Cardiac septum (tissue), 1 donor: ENCODE measurements at regions not wholly inside any gene's neighbourhood (a gene's known extent, or its start where the extent isn't known, plus 50 kb on each side); places are given as distances from the start of the nearest gene placed in this dataset.

ENCODE experiments used
- DNase-seq: peaks from one replicate; pipeline ENCODE4 v3.0.0-alpha.2; 2020; ENCODE audit warnings: low spot score
- intact Hi-C: fragments of 100-400 bp; cut with DNase I; formaldehyde crosslinking; loops from one replicate; pipeline ENCODE4 v1.14.0; 2022
- donor health status: DM: no; HTN: no; CAD: no.

DNA sequence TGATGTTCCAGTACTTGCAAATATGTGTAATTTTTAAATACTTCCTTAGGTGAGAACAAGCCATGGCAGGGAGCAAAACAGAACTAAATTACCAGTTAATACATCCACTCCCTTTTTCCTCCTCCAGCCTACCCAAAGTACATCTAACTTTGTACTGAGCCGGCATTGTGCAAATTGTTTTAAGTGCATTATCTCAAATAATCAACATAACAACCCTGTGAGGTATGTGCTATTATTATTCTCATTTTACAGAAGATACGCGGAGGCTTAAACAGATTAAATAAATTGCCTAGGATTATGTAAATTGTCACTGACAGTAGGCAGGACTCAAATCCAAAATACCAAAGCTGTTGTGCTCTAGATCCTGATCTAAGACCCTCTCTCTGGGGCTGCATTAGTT is 55.5 kb upstream of the KLF4 start:
- intact Hi-C loops, result no loop called here
- no peak for DNase-seq

DNA sequence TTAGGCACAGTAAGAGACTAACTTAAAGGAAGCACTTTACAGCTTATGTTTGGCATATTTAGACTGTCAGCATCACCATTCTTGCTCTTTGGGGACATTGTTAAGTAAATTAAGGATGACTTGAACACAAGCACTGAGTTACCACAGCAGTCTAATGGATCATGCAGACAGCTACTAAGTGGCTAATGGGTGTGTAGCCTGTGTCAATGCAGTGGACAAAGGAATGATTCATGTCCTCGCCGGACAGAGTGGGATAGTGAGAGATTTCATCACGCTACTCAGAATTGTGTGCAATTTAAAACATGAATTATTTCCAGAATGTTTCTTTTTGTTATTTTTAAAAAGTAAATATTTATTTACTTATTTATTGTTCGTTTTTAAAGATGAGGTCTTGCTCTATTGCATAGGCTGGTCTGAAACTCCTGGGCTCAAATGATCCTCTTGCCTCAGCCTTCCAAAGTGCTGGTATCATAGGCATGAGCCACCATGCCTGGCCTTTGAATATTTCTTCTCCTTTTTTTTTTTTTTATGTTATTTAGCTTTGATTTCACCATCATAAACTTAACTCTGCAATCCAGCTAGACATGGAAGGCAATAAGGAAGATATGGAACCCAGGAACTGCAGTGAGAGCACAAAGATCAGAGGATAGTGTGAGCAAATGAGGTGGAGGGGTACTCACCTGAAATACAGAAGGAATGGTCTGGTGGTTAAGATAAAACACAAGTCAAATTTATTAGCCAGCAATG is 53.0 kb upstream of the KLF4 start:
- DNase-seq, result no peak
- intact Hi-C loops, result no loop called here

- intact Hi-C loops, result no loop called here
- no peak for DNase-seq
Observed at GRCh38 chr9:107541523-107541922, 52.0 kb upstream of the KLF4 start.

DNA sequence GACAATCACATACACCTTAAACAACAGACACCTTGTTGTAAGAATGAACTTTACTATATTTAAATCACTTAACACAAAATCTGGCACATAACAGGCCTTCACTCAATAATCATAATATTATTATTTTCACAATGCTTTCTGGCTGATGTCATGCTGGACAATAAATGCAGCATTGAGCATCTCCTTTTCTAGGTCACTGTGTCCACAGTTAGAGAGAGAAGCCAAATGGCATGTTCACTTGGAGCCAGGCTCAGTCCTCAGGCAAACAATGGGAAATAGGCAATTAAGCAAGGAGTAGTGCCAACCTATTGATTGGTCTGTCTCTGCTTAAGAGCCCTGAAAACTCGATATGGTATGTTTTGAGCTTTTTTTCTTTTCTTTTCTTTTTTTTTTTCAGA is 50.6 kb upstream of the KLF4 start:
- DNase-seq, result no peak

DNA sequence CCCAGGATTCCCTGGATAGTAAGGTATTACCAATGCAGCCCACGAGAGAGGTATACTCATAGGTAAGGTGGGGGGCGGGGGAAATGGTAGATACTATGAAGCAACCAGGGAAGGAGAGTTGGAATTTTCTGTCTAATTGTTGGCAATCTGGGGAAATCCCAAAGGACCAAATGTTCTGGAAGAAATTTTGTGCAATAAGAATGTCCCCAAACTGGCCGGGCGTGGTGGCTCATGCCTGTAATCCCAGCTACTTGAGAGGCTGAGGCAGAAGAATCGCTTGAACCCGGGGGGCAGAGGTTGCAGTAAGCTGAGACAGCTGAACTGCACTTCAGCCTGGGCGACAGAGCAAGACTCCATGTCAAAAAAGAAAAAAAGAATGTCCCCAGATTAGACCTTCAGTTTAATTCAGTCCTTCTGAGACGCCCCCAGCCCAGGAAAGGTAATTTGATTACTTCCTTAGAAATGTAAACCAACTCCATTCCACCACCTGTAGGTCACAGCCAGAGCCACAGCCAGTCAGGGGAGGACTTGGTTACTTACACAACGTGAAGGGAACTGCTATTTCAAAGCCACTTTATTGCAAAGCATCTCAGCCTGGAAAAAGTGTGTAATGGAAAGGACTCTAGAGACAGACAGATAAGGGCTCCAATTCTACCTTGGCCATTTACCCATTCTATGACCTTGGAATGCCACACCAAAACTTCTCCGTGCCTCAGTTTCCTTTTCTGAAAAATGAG is 50.0 kb upstream of the KLF4 start:
- intact Hi-C loops, result no loop called here
- DNase-seq, result no peak

More for the DNA sequence above, 50.6 kb upstream of the KLF4 start:
- intact Hi-C loops, result no loop called here
